AG04449 (cell line): ENCODE measurements at regions not wholly inside any gene's neighbourhood (a gene's known extent, or its start where the extent isn't known, plus 50 kb on each side); places are given as distances from the start of the nearest gene placed in this dataset.
A peak's percentile ranks its signal among the peaks of the same experiment; 100 is the strongest.

ENCODE experiments used
- CTCF ChIA-PET: fragments of 350-600 bp; formaldehyde crosslinking; extraction: SDS; loops from one replicate; lab custom pipeline; 2021; ENCODE audit warnings: antibody characterized with exemption; lab: Yijun Ruan, JAX
- POLR2A ChIA-PET: fragments of 400-600, 350-600 bp; formaldehyde crosslinking; extraction: SDS; loops from one replicate; lab custom pipeline; 2020; ENCODE audit warnings: antibody characterized with exemption, inconsistent platforms; lab: Yijun Ruan, JAX
- DNase-seq: peaks from one replicate; pipeline ENCODE4 v3.0.0-alpha.2; 2010; ENCODE audit warnings: low read depth, low spot score
- H3K4me3 ChIP-seq: 2 replicates; pipeline ENCODE4 v1.5.1; 2011; ENCODE audit warnings: low read depth, mild to moderate bottlenecking, control low read depth, low read length
- CTCF ChIP-seq: IDR thresholded peaks from one replicate; pipeline ENCODE4 v1.5.1; 2011; ENCODE audit warnings: mild to moderate bottlenecking, moderate library complexity, low read length, control low read depth, inconsistent platforms; ENCODE audit not compliant: insufficient read depth; ENCODE audit errors: missing control alignments

GRCh38 chr4:123090886-123091285 lies 168.5 kb upstream of the NUDT6 start:
- H3K4me3 ChIP-seq = no peak overlapping the region
- TF ChIP-seq CTCF = no peak
- DNase-seq = no peak
- ChIA-PET CTCF (interaction anchor here (1.7 kb wide), 1 partner anchor 9 kb away, joined by 3 read pairs; no protein-coding TSS in a partner anchor), POLR2A (no interaction called here)

DNA sequence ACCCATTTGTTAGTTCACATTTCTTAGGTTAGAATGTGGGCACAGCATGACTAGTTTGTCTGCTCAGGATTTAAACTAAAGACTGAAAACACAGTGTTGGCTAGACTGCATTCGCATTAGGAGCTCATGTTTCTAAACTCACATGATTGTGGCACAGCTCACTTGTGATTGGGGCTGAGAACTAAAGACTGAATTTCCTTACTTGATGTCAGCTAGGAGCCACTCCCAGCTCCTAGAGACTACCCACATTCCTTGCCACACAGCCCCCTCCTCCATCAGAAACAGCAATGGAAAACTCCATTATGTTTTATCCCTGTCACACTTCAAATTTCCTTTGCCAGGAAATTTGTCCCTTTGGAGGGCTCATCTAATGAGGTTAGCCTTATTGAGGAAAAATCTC lies 170.2 kb upstream of the NUDT6 start:
- DNase-seq = no peak
- no peak for TF ChIP-seq CTCF
- CTCF ChIA-PET = interaction anchor here (1.4 to 2.0 kb wide), 3 partner anchors 9 to 1173 kb away, joined by 3 to 7 read pairs (median 4); no protein-coding TSS in a partner anchor
- POLR2A ChIA-PET = no interaction called here
- H3K4me3 ChIP-seq = no peak overlapping the region

DNA sequence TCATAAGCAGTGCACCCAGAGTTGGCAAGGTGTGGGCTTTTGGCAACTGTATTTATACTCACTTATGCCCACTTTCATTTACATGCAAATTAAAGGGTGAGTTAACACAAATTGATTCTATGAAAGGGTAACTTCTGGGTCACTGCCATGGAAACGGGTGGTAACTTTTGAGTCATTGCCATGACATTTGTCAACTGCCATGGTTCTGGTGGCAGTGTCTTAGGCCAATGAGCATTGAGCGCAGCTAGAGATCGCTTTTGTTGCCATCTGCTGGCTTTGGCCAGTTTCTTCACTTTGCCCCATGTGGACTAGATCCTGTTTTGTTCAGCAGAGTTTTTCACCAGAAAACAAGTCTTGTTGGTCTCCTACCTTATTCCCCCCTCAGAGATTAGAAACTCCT lies 170.8 kb upstream of the NUDT6 start:
- CTCF ChIA-PET = interaction anchor here (1.5 to 2.0 kb wide), 2 partner anchors 8 to 10 kb away, joined by 7 read pairs; no protein-coding TSS in a partner anchor
- no peak for DNase-seq
- H3K4me3 ChIP-seq = no peak overlapping the region
- TF ChIP-seq CTCF = no peak
- POLR2A ChIA-PET = no interaction called here

- H3K4me3 ChIP-seq = no peak overlapping the region
- DNase-seq = no peak
- ChIA-PET POLR2A (no interaction called here), CTCF (interaction anchor here (0.7 to 1.0 kb wide), 2 partner anchors 32 to 1169 kb away, joined by 3 to 4 read pairs; no protein-coding TSS in a partner anchor)
- peak; percentile 0 for TF ChIP-seq CTCF
Measured at GRCh38 chr4:123096038-123096437, 173.6 kb upstream of the NUDT6 start.

- ChIA-PET POLR2A (no interaction called here), CTCF (interaction anchor here (0.6 to 4.3 kb wide), 42 partner anchors 9 to 1220 kb away, joined by 3 to 22 read pairs (median 4); no protein-coding TSS in a partner anchor)
- H3K4me3 ChIP-seq = no peak overlapping the region
- peak; percentile 26 for DNase-seq
- TF ChIP-seq CTCF = peak; percentile 48
Measured at GRCh38 chr4:123102897-123103471, 180.6 kb upstream of the NUDT6 start.

DNA sequence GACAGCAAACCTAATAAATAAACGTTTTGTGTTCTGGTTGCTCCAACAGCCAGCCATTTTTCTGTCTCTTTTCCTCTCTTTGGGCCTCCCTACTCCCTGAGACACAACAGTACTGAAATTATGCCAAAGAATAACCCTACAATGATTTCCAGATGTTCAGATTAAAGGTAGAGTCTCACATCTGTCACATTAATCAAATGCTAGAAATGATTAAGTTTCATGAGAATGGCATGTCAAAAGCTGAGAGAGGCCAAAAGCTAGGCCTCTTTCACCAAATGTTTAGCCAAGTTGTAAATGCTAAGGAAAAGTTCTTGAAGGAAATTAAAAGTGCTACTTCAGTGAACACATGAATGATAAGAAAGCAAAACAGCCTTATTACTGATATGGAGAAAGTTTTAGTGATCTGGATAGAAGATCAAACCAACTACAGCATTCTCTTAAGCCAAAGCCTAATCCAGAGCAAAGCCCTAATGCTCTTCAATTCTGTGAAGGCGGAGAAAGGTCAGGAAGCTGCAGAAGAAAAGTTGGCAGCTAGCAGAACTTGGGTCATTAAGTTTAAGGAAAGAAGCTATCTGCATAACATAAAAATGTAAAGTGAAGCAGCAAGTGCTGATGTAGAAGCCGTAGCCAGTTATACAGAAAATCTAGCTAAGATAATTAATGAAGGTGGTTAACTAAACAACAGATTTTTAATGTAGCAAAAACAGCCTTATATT lies 182.1 kb upstream of the NUDT6 start:
- no peak for TF ChIP-seq CTCF
- H3K4me3 ChIP-seq = no peak overlapping the region
- CTCF ChIA-PET = interaction anchor here (0.9 to 2.4 kb wide), 6 partner anchors 12 to 1159 kb away, joined by 3 to 11 read pairs (median 4); no protein-coding TSS in a partner anchor
- POLR2A ChIA-PET = no interaction called here
- no peak for DNase-seq
